ENCODE measurements at regions not wholly inside any gene's neighbourhood (a gene's known extent, or its start where the extent isn't known, plus 50 kb on each side); places are given as distances from the start of the nearest gene placed in this dataset.

GRCh38 chr9:117796681-117797080 lies 92.5 kb downstream of the TLR4 start:
- SMC1A ChIA-PET (ENCODE audit: uncharacterized antibody, unreplicated experiment), result no interaction called here
- Histone ChIP-seq H3K27me3 (replicated peaks in 1 of 2; ENCODE audit: control insufficient read depth in 2 of 2, insufficient read depth in 2 of 2, low read length in 1 of 2) (no peaks in the 10 kb centered on the region), H3K9ac (ENCODE audit: control insufficient read depth, insufficient read depth, low read length) (no peak overlapping the region), H3K4me3 (no peak overlapping the region), H3K9me3 (replicated peaks; ENCODE audit: control insufficient read depth, insufficient read depth, low read length) (no peaks in the 10 kb centered on the region; the same call in 2 of the 3 replicates), H4K20me1 (ENCODE audit: control insufficient read depth, insufficient read depth) (no peaks in the 10 kb centered on the region), H3K4me1 (ENCODE audit: control insufficient read depth, insufficient read depth, low read length) (no peaks in the 10 kb centered on the region), H3K27ac (ENCODE audit: control insufficient read depth, insufficient read depth) (no peak overlapping the region), H3K79me2 (ENCODE audit: control insufficient read depth, insufficient read depth, low read length) (no peaks in the 10 kb centered on the region), H2AFZ (ENCODE audit: control insufficient read depth, low read depth, low read length) (no peak overlapping the region), H3K4me2 (ENCODE audit: control insufficient read depth, insufficient read depth) (no peak overlapping the region), H3K36me3 (ENCODE audit: control insufficient read depth in 2 of 2, insufficient read depth in 2 of 2, low read length in 1 of 2) (no peaks in the 10 kb centered on the region)
- ATAC-seq (no peak), FAIRE-seq (no peak), DNase-seq (ENCODE audit: low read depth, low spot score) (no peak)
- BruUV-seq (replicated peaks), result no TSS peak
- 0% methylated on average over 2 of the region's 2 CpGs for WGBS (ENCODE audit: insufficient coverage, insufficient replicate concordance, low lambda C conversion rate, missing lambda C conversion rate)
- intact Hi-C loops (cut with micrococcal nuclease; ENCODE audit: unreplicated experiment), result no loop called here
- in situ Hi-C loops (cut with MboI), result no loop called here
- CTCF ChIA-PET, result no interaction called here
- TF ChIP-seq RCOR1 (conservative IDR thresholded peaks at IDR 0.05; ENCODE audit: low read depth, low read length) (no peak), TAF1 (IDR thresholded peaks at IDR 0.05; ENCODE audit: borderline replicate concordance, low read depth, low read length) (no peak), SUZ12 (IDR thresholded peaks at IDR 0.05; ENCODE audit: unreplicated experiment) (no peak), MTA3 (IDR thresholded peaks at IDR 0.05; ENCODE audit: borderline replicate concordance, low read length) (no peak), CHD1 (IDR thresholded peaks at IDR 0.05; ENCODE audit: low read depth, low read length) (no peak), ZBTB11 (CRISPR knock-in tag; IDR thresholded peaks at IDR 0.05) (no peak), NFYB (IDR thresholded peaks at IDR 0.05; ENCODE audit: insufficient read depth, low read depth, low read length) (no peak), ZBTB40 (IDR thresholded peaks at IDR 0.05; ENCODE audit: borderline replicate concordance) (no peak), ZNF207 (IDR thresholded peaks at IDR 0.05; ENCODE audit: borderline replicate concordance) (no peak), EED (IDR thresholded peaks at IDR 0.05; ENCODE audit: low read depth) (no peak), CREB1 (IDR thresholded peaks at IDR 0.05; ENCODE audit: low read depth) (no peak), SPI1 (IDR thresholded peaks at IDR 0.05; ENCODE audit: borderline replicate concordance, insufficient read depth, low read depth, low read length) (no peak)
- RAD21 ChIA-PET (ENCODE audit: unreplicated experiment), result no interaction called here
- POLR2A ChIA-PET, result no interaction called here

Measured in GM12878 (cell line).